Upper lobe of left lung (tissue), 6 donors: ENCODE measurements at regions not wholly inside any gene's neighbourhood (a gene's known extent, or its start where the extent isn't known, plus 50 kb on each side); places are given as distances from the start of the nearest gene placed in this dataset.

Experiments used
- ATAC-seq, 2 donors: fragments of 200-7000 bp; cut with Tn5 transposase; one replicate each; pipeline ENCODE4 v1.9.1; 2022; ENCODE audit warnings: mild to moderate bottlenecking in 2 of 2, moderate library complexity in 2 of 2; ENCODE audit not compliant: low FRiP score in 2 of 2
- DNase-seq, 2 donors: peaks; one replicate each; pipeline ENCODE4 v3.0.0-alpha.2; 2019 to 2020
- H3K27ac ChIP-seq, 4 donors: fragments of 200-600 bp; sonication (generic); one replicate each; pipeline ENCODE4 v1.5.1; 2016 to 2019
- H3K27me3 ChIP-seq, 4 donors: fragments of 200-600 bp; sonication (generic); one replicate each; pipeline ENCODE4 v1.5.1; 2017 to 2019
- H3K36me3 ChIP-seq, 4 donors: fragments of 200-600 bp; sonication (generic); one replicate each; pipeline ENCODE4 v1.5.1; 2016 to 2019
- H3K4me1 ChIP-seq, 4 donors: fragments of 200-600 bp; sonication (generic); one replicate each; pipeline ENCODE4 v1.5.1; 2018 to 2019
- H3K4me3 ChIP-seq, 4 donors: fragments of 200-600 bp; sonication (generic); one replicate each; pipeline ENCODE4 v1.5.1; 2017 to 2019; ENCODE audit warnings: mild to moderate bottlenecking in 2 of 4, moderate library complexity in 1 of 4
- H3K9me3 ChIP-seq, 4 donors: fragments of 200-600 bp; sonication (generic); one replicate each; pipeline ENCODE4 v1.5.1; 2018 to 2019
- EP300 ChIP-seq, 4 donors: sonication (generic); formaldehyde crosslinking; IDR thresholded peaks; one replicate each; pipeline ENCODE4 v1.5.1; 2017; ENCODE audit warnings: antibody characterized with exemption in 4 of 4, control low read depth in 2 of 4
- POLR2A ChIP-seq, 4 donors: fragments of 450-650 bp; IDR thresholded peaks; one replicate each; pipeline ENCODE4 v1.5.1; 2016 to 2017; ENCODE audit warnings: antibody characterized with exemption in 4 of 4, mild to moderate bottlenecking in 2 of 4
- POLR2AphosphoS5 ChIP-seq, 2 donors: sonication (generic); formaldehyde crosslinking; IDR thresholded peaks; one replicate each; pipeline ENCODE4 v1.5.1; 2017; ENCODE audit warnings: antibody characterized with exemption in 2 of 2
- whole genome bisulfite sequencing, 2 donors: methylation state at CpG; one replicate each; pipeline ENCODE4 v1.1.5; 2017 to 2018; 5-methylcytosine and 5-hydroxymethylcytosine counted together
- TF ChIP-seq, protein P1 (sequence below), 6 experiments: fragments of 450-650 bp in 4 of 6; fragments of 200-600 bp in 2 of 6; sonication (generic) in 2 of 6; IDR thresholded peaks; one replicate each; pipeline ENCODE4 v1.5.1; 2016 to 2019; ENCODE audit warnings: antibody characterized with exemption in 6 of 6
- donor health status: DM: no; HTN: no; CAD: no; lungs with moderate emphysema.
- donor health status: DM: no; HTN: yes; CAD: no; lungs with severe emphysema.

DNA sequence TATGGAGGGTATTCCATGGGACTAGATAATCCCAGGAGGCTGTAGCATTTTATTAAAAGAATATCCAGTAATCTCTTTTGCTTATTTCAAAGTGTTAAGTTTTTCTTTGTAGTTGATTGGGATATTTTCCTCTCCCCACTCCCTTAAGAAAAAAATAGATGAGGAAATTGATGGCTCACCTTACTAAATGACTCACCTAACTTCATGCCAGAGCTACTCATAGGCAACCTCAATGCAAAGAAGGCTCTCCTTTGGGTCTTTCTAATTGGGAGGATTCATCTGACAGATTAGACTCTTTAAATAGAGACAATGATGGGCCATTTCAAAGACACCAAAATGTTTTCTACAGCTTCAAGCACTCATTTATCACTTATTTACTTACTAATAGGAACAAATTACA, 528.5 kb upstream of the BTBD3 start:
- no peak for ATAC-seq
- Histone ChIP-seq H3K36me3 (no peaks in the 10 kb centered on the region), H3K4me3 (no peak overlapping the region), H3K27me3 (no peaks in the 10 kb centered on the region), H3K27ac (no peak overlapping the region), H3K4me1 (no peaks in the 10 kb centered on the region), H3K9me3 (no peaks in the 10 kb centered on the region)
- no peak for DNase-seq
- no peak for TF ChIP-seq EP300 (IDR thresholded peaks at IDR 0.05)
- TF ChIP-seq POLR2AphosphoS5 (IDR thresholded peaks at IDR 0.05): no peak
- no peak for TF ChIP-seq POLR2A (IDR thresholded peaks at IDR 0.05)
- TF ChIP-seq, protein P1, sequence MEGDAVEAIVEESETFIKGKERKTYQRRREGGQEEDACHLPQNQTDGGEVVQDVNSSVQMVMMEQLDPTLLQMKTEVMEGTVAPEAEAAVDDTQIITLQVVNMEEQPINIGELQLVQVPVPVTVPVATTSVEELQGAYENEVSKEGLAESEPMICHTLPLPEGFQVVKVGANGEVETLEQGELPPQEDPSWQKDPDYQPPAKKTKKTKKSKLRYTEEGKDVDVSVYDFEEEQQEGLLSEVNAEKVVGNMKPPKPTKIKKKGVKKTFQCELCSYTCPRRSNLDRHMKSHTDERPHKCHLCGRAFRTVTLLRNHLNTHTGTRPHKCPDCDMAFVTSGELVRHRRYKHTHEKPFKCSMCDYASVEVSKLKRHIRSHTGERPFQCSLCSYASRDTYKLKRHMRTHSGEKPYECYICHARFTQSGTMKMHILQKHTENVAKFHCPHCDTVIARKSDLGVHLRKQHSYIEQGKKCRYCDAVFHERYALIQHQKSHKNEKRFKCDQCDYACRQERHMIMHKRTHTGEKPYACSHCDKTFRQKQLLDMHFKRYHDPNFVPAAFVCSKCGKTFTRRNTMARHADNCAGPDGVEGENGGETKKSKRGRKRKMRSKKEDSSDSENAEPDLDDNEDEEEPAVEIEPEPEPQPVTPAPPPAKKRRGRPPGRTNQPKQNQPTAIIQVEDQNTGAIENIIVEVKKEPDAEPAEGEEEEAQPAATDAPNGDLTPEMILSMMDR (IDR thresholded peaks at IDR 0.05): no peak

DNA sequence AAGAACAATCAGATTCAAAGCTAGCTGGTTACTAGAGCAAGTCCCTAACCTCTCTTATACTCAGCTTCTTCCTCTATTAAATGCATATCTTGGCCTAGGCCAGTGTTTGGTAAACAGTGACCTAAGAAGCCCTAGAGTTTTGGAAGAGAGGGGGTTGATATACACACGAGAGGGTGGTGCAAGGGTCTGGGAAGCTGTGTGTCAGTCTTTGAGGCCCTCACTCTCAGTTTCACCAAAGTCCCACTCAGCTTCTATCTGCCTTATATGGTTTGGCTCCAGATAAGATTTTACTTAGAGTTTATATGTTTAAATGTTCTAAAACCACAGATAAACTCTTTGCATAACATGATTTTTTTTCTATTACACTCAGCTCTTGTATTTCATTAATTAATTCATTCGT, 526.1 kb upstream of the BTBD3 start:
- ATAC-seq (no peak), DNase-seq (no peak)
- no peaks in the 10 kb centered on the region for H3K27me3 ChIP-seq
- H3K4me3 ChIP-seq: no peak overlapping the region
- WGBS, 2 donors: 55 to 56% methylated on average over 2 of the region's 2 CpGs
- no peak overlapping the region for H3K27ac ChIP-seq
- no peaks in the 10 kb centered on the region for H3K4me1 ChIP-seq
- no peaks in the 10 kb centered on the region for H3K36me3 ChIP-seq
- H3K9me3 ChIP-seq: no peaks in the 10 kb centered on the region
- no peak for TF ChIP-seq POLR2A (IDR thresholded peaks at IDR 0.05)
- TF ChIP-seq, protein P1 (IDR thresholded peaks at IDR 0.05): no peak

DNA sequence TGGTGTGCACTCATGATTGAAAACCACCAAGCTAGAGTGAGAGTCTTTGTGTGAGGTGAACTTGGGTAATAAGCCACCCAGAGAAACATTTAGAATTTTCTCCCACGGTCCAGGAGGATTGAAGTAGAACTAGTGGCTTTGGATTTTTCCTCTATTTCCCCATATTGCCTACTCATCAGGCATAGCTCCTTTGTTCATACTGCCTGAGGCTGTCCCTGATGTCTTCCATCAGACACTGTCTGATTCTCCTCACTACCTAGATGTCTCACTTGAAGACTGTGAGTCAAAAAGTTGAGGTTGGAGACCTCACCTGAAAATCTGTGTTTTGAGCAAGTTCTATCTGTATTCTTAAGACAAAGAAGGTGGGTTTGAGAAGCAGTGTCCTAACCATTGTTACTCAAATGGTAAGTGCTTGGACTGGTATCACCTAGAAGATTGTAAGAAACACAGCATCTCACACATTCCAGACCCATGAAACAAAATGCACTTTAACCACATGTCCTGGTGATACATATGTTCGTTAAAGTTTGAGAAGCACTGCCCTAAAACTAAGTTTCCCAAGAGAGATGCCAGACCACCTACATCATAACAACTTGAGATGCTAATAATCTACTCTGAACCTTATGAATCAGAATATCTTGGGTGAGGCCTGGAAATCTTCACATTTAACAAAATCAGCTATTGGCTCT, 523.4 kb upstream of the BTBD3 start:
- no peaks in the 10 kb centered on the region for H3K36me3 ChIP-seq
- no peaks in the 10 kb centered on the region for H3K4me1 ChIP-seq
- DNase-seq (no peak), ATAC-seq (no peak)
- H3K27me3 ChIP-seq: no peaks in the 10 kb centered on the region
- WGBS, 2 donors: 95 to 100% methylated on average over 1 to 2 of the region's 2 CpGs
- no peak overlapping the region for H3K4me3 ChIP-seq
- TF ChIP-seq, protein P1 (IDR thresholded peaks at IDR 0.05): no peak
- TF ChIP-seq POLR2A (IDR thresholded peaks at IDR 0.05): no peak
- TF ChIP-seq POLR2AphosphoS5 (IDR thresholded peaks at IDR 0.05): no peak
- TF ChIP-seq EP300 (IDR thresholded peaks at IDR 0.05): no peak
- H3K27ac ChIP-seq: no peak overlapping the region
- no peaks in the 10 kb centered on the region for H3K9me3 ChIP-seq

DNA sequence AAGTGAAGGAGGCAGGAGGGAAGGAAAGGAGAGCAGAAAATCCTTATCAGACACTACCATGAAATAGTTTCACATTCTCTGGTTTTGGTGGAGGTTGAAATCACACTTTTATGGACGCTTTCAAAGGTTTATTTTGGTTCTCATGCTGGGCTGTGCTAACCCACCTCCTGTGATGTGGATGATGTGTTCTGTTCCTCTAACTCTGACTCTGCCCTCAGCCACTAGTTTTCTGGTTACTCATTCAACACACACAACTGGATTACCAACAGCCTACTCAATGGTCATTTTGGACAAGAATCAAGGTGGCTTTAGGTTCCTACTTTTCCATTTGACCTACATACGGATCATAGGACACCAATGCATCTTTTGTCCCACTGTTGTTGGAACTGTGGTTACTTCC, 522.1 kb upstream of the BTBD3 start:
- Histone ChIP-seq H3K27me3 (no peaks in the 10 kb centered on the region), H3K4me1 (no peaks in the 10 kb centered on the region), H3K36me3 (no peaks in the 10 kb centered on the region), H3K9me3 (no peaks in the 10 kb centered on the region), H3K4me3 (no peak overlapping the region), H3K27ac (no peak overlapping the region)
- TF ChIP-seq EP300 (IDR thresholded peaks at IDR 0.05) (no peak), POLR2AphosphoS5 (IDR thresholded peaks at IDR 0.05) (no peak), POLR2A (IDR thresholded peaks at IDR 0.05) (no peak)
- TF ChIP-seq, protein P1 (IDR thresholded peaks at IDR 0.05): no peak
- DNase-seq (no peak), ATAC-seq (no peak)
- WGBS, 2 donors: 83 to 95% methylated on average over 2 of the region's 2 CpGs

DNA sequence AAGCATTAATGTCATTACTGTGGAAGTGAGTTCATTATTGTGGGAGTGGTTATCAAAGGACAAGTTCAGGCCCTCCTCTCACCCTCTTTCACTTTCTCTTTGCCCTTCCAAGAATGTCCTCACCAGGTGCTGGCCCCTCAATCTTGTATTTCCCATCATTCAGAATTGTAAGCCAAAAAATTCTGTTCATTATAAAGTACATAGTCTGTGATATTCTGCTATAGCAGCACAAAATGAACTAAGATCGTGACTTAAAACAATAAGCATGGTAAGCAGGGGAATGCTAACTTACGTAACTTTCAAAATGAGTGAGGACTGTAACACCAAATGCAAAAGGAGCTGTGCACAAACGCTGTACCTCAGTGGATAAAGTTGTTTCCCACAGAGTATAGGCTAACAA, 515.7 kb upstream of the BTBD3 start:
- H3K27ac ChIP-seq: no peak overlapping the region
- H3K36me3 ChIP-seq: no peaks in the 10 kb centered on the region
- ATAC-seq (no peak), DNase-seq (no peak)
- WGBS, 2 donors: 91 to 92% methylated on average over 3 of the region's 3 CpGs
- H3K4me3 ChIP-seq: no peak overlapping the region
- no peaks in the 10 kb centered on the region for H3K27me3 ChIP-seq
- H3K4me1 ChIP-seq: no peaks in the 10 kb centered on the region
- no peaks in the 10 kb centered on the region for H3K9me3 ChIP-seq
- TF ChIP-seq POLR2A (IDR thresholded peaks at IDR 0.05): no peak
- TF ChIP-seq POLR2AphosphoS5 (IDR thresholded peaks at IDR 0.05): no peak
